WTC11 (cell line): ENCODE measurements at regions not wholly inside any gene's neighbourhood (a gene's known extent, or its start where the extent isn't known, plus 50 kb on each side); places are given as distances from the start of the nearest gene placed in this dataset.

Experiments
- GTF2I ChIP-seq: fragments of 250-450 bp; sonication (Bioruptor Pico); conservative IDR thresholded peaks from 2 replicates; pipeline ENCODE4 v1.4.0; 2021; ENCODE audit warnings: mild to moderate bottlenecking
- HMGXB4 ChIP-seq: sonication (generic); formaldehyde crosslinking; IDR thresholded peaks from 2 replicates; pipeline ENCODE4 v1.8.1; 2023; ENCODE audit warnings: mild to moderate bottlenecking, moderate library complexity, missing genetic modification reagents
- MAX ChIP-seq: sonication (generic); formaldehyde crosslinking; IDR thresholded peaks from 2 replicates; pipeline ENCODE4 v1.8.0; 2022; ENCODE audit warnings: mild to moderate bottlenecking, missing genetic modification reagents
- MLX ChIP-seq: sonication (generic); formaldehyde crosslinking; IDR thresholded peaks from 2 replicates; pipeline ENCODE4 v1.8.1; 2023; ENCODE audit warnings: mild to moderate bottlenecking, missing genetic modification reagents, moderate library complexity
- NR3C1 ChIP-seq: sonication (generic); formaldehyde crosslinking; conservative IDR thresholded peaks from 2 replicates; pipeline ENCODE4 v1.8.1; 2023; ENCODE audit warnings: low read depth, mild to moderate bottlenecking, missing genetic modification reagents
- PRDM15 ChIP-seq: sonication (generic); formaldehyde crosslinking; IDR thresholded peaks from 2 replicates; pipeline ENCODE4 v1.8.0; 2022; ENCODE audit warnings: missing genetic modification reagents
- SP1 ChIP-seq: sonication (generic); formaldehyde crosslinking; conservative IDR thresholded peaks from 2 replicates; pipeline ENCODE4 v1.8.1; 2022; ENCODE audit warnings: missing genetic modification reagents
- TEAD4 ChIP-seq: sonication (generic); formaldehyde crosslinking; IDR thresholded peaks from 2 replicates; pipeline ENCODE4 v1.8.0; 2022; ENCODE audit warnings: mild to moderate bottlenecking, missing genetic modification reagents
- TF ChIP-seq, protein P1 (sequence below): fragments of 200-600 bp; IDR thresholded peaks from 2 replicates; pipeline ENCODE4 v1.8.0; 2022; ENCODE audit warnings: antibody characterized with exemption

DNA sequence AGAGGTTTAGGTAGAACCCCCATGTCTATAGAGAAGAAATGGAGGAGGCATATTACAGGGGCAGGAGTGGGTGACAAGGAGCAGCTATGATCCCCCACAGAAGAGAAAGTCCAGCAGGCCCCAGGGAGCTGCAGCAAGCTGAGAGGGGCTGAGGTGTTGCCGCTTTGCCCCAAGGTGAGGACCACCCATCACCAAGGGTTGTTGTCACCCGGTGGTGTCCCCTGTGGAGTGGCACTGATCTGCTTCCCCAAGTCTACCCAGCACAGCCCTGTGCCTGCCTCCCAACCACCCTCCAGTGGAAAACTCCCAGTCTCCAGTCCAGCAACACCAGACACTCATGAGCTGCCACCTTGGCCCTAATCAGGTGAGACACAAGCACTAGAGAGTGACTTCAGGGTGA is 149.3 kb upstream of the NOCT start:
- TF ChIP-seq, protein P1, sequence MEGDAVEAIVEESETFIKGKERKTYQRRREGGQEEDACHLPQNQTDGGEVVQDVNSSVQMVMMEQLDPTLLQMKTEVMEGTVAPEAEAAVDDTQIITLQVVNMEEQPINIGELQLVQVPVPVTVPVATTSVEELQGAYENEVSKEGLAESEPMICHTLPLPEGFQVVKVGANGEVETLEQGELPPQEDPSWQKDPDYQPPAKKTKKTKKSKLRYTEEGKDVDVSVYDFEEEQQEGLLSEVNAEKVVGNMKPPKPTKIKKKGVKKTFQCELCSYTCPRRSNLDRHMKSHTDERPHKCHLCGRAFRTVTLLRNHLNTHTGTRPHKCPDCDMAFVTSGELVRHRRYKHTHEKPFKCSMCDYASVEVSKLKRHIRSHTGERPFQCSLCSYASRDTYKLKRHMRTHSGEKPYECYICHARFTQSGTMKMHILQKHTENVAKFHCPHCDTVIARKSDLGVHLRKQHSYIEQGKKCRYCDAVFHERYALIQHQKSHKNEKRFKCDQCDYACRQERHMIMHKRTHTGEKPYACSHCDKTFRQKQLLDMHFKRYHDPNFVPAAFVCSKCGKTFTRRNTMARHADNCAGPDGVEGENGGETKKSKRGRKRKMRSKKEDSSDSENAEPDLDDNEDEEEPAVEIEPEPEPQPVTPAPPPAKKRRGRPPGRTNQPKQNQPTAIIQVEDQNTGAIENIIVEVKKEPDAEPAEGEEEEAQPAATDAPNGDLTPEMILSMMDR = no peak
- TF ChIP-seq HMGXB4 (CRISPR knock-in tag) (no peak), TEAD4 (no peak), NR3C1 (CRISPR knock-in tag) (no peak), GTF2I (CRISPR knock-in tag) (no peak), MLX (CRISPR knock-in tag) (no peak), PRDM15 (CRISPR knock-in tag) (no peak), MAX (no peak), SP1 (CRISPR knock-in tag) (no peak)
